Panc1 (cell line): ENCODE measurements at regions not wholly inside any gene's neighbourhood (a gene's known extent, or its start where the extent isn't known, plus 50 kb on each side); places are given as distances from the start of the nearest gene placed in this dataset.

Experiments
- POLR2AphosphoS5 ChIP-seq: IDR thresholded peaks from 2 replicates; pipeline ENCODE4 v1.6.1; 2012; ENCODE audit warnings: mild to moderate bottlenecking, low read depth, low read length, moderate library complexity
- TF ChIP-seq, protein P1 (sequence below): fragments of 450-650 bp; IDR thresholded peaks from 2 replicates; pipeline ENCODE4 v1.5.1; 2017; ENCODE audit warnings: mild to moderate bottlenecking
- TF ChIP-seq, protein P2 (sequence below), 2 experiments: IDR thresholded peaks; 2 replicates each; pipeline ENCODE4 v1.6.1; 2011 to 2012; ENCODE audit warnings: low read depth in 2 of 2, control low read depth in 1 of 2, low read length in 1 of 2, mild to moderate bottlenecking in 1 of 2, moderate library complexity in 1 of 2; ENCODE audit not compliant: insufficient read depth in 1 of 2

DNA sequence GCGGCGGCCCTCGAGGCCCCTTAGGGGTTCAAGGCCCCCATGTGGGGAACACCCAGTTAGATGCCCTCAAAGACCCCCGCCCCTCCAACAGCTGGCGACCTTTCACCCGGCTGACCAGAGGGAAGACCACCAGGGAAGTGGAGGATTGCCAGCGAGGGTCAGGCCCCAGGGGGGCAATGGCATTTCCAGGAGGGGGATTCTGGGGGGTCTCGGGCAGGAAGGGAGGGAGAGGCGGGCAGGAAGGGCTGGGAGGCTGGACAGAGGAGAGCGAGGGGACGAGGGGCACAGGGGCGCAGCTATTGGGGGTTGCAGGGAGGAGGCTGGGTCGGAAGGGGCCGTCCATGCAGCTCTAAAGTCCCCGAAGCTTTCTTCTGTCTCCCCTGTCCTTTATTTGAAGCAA, 139.5 kb downstream of the C16orf95 start:
- TF ChIP-seq, protein P1, sequence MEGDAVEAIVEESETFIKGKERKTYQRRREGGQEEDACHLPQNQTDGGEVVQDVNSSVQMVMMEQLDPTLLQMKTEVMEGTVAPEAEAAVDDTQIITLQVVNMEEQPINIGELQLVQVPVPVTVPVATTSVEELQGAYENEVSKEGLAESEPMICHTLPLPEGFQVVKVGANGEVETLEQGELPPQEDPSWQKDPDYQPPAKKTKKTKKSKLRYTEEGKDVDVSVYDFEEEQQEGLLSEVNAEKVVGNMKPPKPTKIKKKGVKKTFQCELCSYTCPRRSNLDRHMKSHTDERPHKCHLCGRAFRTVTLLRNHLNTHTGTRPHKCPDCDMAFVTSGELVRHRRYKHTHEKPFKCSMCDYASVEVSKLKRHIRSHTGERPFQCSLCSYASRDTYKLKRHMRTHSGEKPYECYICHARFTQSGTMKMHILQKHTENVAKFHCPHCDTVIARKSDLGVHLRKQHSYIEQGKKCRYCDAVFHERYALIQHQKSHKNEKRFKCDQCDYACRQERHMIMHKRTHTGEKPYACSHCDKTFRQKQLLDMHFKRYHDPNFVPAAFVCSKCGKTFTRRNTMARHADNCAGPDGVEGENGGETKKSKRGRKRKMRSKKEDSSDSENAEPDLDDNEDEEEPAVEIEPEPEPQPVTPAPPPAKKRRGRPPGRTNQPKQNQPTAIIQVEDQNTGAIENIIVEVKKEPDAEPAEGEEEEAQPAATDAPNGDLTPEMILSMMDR = no peak
- no peak for TF ChIP-seq POLR2AphosphoS5
- TF ChIP-seq, protein P2, sequence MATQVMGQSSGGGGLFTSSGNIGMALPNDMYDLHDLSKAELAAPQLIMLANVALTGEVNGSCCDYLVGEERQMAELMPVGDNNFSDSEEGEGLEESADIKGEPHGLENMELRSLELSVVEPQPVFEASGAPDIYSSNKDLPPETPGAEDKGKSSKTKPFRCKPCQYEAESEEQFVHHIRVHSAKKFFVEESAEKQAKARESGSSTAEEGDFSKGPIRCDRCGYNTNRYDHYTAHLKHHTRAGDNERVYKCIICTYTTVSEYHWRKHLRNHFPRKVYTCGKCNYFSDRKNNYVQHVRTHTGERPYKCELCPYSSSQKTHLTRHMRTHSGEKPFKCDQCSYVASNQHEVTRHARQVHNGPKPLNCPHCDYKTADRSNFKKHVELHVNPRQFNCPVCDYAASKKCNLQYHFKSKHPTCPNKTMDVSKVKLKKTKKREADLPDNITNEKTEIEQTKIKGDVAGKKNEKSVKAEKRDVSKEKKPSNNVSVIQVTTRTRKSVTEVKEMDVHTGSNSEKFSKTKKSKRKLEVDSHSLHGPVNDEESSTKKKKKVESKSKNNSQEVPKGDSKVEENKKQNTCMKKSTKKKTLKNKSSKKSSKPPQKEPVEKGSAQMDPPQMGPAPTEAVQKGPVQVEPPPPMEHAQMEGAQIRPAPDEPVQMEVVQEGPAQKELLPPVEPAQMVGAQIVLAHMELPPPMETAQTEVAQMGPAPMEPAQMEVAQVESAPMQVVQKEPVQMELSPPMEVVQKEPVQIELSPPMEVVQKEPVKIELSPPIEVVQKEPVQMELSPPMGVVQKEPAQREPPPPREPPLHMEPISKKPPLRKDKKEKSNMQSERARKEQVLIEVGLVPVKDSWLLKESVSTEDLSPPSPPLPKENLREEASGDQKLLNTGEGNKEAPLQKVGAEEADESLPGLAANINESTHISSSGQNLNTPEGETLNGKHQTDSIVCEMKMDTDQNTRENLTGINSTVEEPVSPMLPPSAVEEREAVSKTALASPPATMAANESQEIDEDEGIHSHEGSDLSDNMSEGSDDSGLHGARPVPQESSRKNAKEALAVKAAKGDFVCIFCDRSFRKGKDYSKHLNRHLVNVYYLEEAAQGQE (IDR thresholded peaks at IDR 0.05; ENCODE audit: insufficient read depth in 1 of 2, low read depth in 2 of 2, low read length in 1 of 2) = no peak
